Calu3 (cell line): ENCODE measurements at regions not wholly inside any gene's neighbourhood (a gene's known extent, or its start where the extent isn't known, plus 50 kb on each side); places are given as distances from the start of the nearest gene placed in this dataset.
"Not testable (repeated sequence)": the region's sequence is repeated elsewhere in the genome, so short reads cannot be mapped to it uniquely, and the experiment has no call there.

Experiments used
- BruUV-seq: library from RNA; stranded (reverse); fragments of 400-500 nt; replicated peaks from 2 replicates; lab custom pipeline; 2021; lab: Mats Ljungman, UMichigan
- CTCF ChIA-PET: fragments of 300-600 bp; sonication (Branson Sonifier 250); formaldehyde crosslinking; loops from one replicate; lab custom pipeline; 2022; ENCODE audit warnings: antibody characterized with exemption; lab: Charles Lee
- DNase-seq: peaks from one replicate; pipeline ENCODE4 v3.0.0; 2022
- H3K27ac Mint-ChIP-seq: one replicate; pipeline ENCODE4 v1.8.0; 2022; ENCODE audit warnings: mixed read lengths; ENCODE audit not compliant: unreplicated experiment
- H3K27me3 Mint-ChIP-seq: one replicate; pipeline ENCODE4 v1.8.0; 2022; ENCODE audit warnings: mixed read lengths; ENCODE audit not compliant: unreplicated experiment
- H3K36me3 Mint-ChIP-seq: one replicate; pipeline ENCODE4 v1.8.0; 2022; ENCODE audit warnings: mild to moderate bottlenecking, moderate library complexity, mixed read lengths; ENCODE audit not compliant: insufficient read depth, unreplicated experiment
- H3K4me1 Mint-ChIP-seq: one replicate; pipeline ENCODE4 v1.8.0; 2022; ENCODE audit warnings: mild to moderate bottlenecking, low read depth, mixed read lengths; ENCODE audit not compliant: unreplicated experiment
- H3K4me3 Mint-ChIP-seq: one replicate; pipeline ENCODE4 v1.8.0; 2022; ENCODE audit warnings: mild to moderate bottlenecking, low read depth, moderate library complexity, mixed read lengths; ENCODE audit not compliant: unreplicated experiment
- H3K9me3 Mint-ChIP-seq: one replicate; pipeline ENCODE4 v1.8.0; 2022; ENCODE audit warnings: low read depth, mixed read lengths; ENCODE audit not compliant: unreplicated experiment
- intact Hi-C: fragments of 100-400 bp; cut with micrococcal nuclease; formaldehyde crosslinking; loops from one replicate; pipeline ENCODE4 v1.10.0; 2022; ENCODE audit not compliant: unreplicated experiment
- TF ChIP-seq, protein P1 (sequence below): fragments of 200-600 bp; IDR thresholded peaks from one replicate; pipeline ENCODE4 v1.8.0; 2022; ENCODE audit warnings: antibody characterized with exemption; ENCODE audit not compliant: unreplicated experiment

DNA sequence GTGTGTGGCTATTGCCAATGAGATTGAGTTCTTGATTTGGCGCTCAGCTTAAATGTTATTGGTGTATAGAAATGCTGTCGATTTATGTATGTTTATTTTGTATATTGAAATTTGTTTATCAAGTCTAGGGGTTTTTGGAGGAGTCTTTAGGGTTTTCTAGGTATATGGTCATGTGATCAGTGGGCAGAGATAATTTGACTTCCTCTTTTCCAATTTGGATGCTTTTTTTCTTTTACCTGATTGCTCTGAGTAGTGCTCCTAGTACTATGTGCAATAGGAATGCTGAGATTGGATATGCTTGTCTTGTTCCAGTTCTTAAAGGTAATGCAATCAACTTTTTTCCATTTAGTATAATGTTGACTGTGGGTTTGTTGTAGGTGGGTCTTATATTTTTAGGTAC lies 99.8 kb upstream of the PMCH start:
- H3K27me3 Mint-ChIP-seq = no peaks in the 10 kb centered on the region
- TF ChIP-seq, protein P1, sequence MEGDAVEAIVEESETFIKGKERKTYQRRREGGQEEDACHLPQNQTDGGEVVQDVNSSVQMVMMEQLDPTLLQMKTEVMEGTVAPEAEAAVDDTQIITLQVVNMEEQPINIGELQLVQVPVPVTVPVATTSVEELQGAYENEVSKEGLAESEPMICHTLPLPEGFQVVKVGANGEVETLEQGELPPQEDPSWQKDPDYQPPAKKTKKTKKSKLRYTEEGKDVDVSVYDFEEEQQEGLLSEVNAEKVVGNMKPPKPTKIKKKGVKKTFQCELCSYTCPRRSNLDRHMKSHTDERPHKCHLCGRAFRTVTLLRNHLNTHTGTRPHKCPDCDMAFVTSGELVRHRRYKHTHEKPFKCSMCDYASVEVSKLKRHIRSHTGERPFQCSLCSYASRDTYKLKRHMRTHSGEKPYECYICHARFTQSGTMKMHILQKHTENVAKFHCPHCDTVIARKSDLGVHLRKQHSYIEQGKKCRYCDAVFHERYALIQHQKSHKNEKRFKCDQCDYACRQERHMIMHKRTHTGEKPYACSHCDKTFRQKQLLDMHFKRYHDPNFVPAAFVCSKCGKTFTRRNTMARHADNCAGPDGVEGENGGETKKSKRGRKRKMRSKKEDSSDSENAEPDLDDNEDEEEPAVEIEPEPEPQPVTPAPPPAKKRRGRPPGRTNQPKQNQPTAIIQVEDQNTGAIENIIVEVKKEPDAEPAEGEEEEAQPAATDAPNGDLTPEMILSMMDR = no peak
- no peak overlapping the region for H3K27ac Mint-ChIP-seq
- H3K4me1 Mint-ChIP-seq = no peaks in the 10 kb centered on the region
- no peak for DNase-seq
- CTCF ChIA-PET = no interaction called here
- intact Hi-C loops = loop anchor here (10.0 kb wide), 1 partner anchor 353 kb away; no protein-coding TSS in a partner anchor
- peaks cover 5% of the 10 kb centered on the region for H3K36me3 Mint-ChIP-seq
- no peaks in the 10 kb centered on the region for H3K9me3 Mint-ChIP-seq
- no peak overlapping the region for H3K4me3 Mint-ChIP-seq
- no TSS peak for BruUV-seq

DNA sequence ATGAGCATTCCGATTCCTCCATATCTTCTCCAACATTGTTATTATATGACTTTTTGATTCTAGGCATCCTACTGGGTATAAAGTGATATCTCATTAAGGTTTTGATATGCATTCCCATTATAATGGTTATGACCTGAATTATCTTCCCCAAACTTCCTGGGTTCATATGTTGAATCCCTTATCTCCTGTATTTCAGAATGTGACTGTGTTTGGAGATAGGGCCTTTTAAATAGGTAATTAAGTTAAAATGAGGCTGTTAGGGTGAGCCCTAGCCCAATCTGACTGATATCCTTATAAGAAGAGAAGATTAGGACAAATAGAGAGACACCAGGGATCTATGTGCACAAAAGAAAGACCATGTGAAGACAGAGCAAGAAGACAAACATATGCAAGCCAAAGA lies 96.9 kb upstream of the PMCH start:
- Mint-ChIP-seq H3K9me3 (peaks cover 5% of the 10 kb centered on the region), H3K36me3 (no peaks in the 10 kb centered on the region), H3K27ac (no peak overlapping the region), H3K4me1 (no peaks in the 10 kb centered on the region), H3K4me3 (no peak overlapping the region), H3K27me3 (no peaks in the 10 kb centered on the region)
- no peak for DNase-seq
- TF ChIP-seq, protein P1 = no peak
- CTCF ChIA-PET = no interaction called here
- intact Hi-C loops = loop anchor here (10.0 kb wide), 1 partner anchor 350 kb away; no protein-coding TSS in a partner anchor
- BruUV-seq = no TSS peak

DNA sequence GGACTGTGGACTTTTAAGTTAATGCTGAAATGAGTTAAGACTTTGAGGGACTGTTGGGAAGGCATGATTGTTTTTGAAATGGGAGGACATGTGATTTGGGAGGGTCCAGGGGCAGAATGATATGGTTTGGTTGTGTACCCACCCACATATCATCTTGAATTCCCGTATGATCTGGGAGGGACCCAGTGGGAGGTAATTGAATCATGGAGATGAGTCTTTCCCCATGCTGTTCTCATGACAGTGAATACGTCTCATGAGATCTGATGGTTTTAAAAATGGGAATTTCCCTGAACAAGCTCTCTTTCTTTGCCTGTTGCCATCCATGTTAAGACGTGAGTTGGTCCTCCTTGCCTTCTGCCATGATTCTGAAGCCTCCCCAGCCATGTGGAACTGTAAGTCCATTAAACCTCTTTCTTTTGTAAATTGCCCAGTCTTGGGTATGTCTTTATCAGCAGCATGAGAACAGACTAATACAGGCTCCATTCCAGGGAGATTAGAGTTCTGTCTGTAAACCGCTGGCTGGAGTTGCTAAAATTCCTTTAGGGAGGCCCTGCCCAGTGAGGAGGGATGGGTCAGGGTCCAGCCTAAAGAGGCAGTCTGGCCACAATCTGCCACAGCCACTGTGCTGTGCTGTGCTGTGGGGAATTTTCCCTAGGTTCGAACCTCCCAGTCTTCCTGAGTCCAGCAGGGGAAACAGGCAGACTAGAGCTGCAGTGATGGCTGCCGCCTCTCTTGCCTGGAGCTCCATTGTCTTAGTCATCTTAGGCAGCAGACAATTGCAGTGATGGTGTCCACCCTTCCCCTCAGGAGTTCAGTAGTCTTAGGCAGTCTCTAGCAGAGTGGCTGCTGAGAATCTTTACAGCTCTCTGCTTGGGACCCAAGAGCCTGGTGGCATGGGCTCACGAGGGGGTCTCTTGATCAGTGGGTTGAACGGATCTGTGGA lies 94.1 kb upstream of the PMCH start:
- DNase-seq, H3K36me3 Mint-ChIP-seq, H3K27me3 Mint-ChIP-seq, BruUV-seq, H3K4me3 Mint-ChIP-seq, H3K27ac Mint-ChIP-seq, H3K9me3 Mint-ChIP-seq, H3K4me1 Mint-ChIP-seq: not testable (repeated sequence)
- CTCF ChIA-PET = interaction anchor here (1.0 kb wide), 1 partner anchor 9 kb away, joined by 3 read pairs; no protein-coding TSS in a partner anchor
- intact Hi-C loops = loop anchor here (10.0 kb wide), 1 partner anchor 347 kb away; no protein-coding TSS in a partner anchor

DNA sequence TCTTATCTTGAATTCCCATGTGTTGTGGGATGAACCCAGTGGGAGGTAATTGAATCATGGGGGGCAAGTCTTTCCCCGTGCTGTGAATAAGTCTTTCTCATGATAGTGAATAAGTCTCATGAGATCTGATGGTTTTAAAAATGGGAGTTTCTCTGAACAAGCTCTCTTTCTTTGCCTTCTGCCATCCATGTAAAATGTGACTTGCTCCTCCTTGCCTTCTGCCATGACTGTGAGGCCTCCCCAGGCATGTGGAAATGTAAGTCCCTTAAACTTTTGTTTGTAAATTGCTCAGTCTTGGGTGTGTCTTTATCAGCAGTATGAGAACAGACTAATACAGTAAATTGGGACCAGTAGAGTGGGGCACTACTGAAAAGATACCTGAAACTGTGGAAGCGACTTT lies 92.1 kb upstream of the PMCH start:
- peaks cover 10% of the 10 kb centered on the region for H3K9me3 Mint-ChIP-seq
- intact Hi-C loops = loop anchor here (10.0 kb wide), 1 partner anchor 345 kb away; no protein-coding TSS in a partner anchor
- H3K4me3 Mint-ChIP-seq, H3K27me3 Mint-ChIP-seq, H3K27ac Mint-ChIP-seq, DNase-seq, H3K36me3 Mint-ChIP-seq, H3K4me1 Mint-ChIP-seq, BruUV-seq, CTCF ChIA-PET: not testable (repeated sequence)

DNA sequence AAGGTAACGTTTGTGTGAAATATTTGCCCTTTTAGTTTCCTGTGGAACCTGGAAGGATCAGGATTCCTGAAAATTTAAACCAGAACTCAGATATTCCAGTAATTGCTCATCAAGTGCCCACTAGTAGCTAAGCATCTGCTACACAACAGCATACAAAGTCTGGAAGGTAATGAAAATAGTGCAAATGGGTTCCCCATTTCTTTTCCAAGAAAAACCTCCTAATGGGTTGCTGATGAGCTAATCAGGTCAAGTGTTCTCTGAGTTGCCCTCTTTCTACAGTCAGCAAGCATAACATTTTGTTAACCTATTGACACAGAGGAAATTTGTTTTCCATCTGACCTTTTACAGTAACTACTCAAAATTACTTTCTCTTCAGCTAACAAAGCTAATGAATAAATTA lies 83.6 kb upstream of the PMCH start:
- BruUV-seq = no TSS peak
- H3K36me3 Mint-ChIP-seq = no peaks in the 10 kb centered on the region
- H3K4me1 Mint-ChIP-seq = no peaks in the 10 kb centered on the region
- intact Hi-C loops = no loop called here
- H3K27ac Mint-ChIP-seq = no peak overlapping the region
- peaks cover 13% of the 10 kb centered on the region for H3K9me3 Mint-ChIP-seq
- CTCF ChIA-PET = no interaction called here
- no peak for DNase-seq
- no peaks in the 10 kb centered on the region for H3K27me3 Mint-ChIP-seq
- H3K4me3 Mint-ChIP-seq = no peak overlapping the region
- TF ChIP-seq, protein P1 = no peak

DNA sequence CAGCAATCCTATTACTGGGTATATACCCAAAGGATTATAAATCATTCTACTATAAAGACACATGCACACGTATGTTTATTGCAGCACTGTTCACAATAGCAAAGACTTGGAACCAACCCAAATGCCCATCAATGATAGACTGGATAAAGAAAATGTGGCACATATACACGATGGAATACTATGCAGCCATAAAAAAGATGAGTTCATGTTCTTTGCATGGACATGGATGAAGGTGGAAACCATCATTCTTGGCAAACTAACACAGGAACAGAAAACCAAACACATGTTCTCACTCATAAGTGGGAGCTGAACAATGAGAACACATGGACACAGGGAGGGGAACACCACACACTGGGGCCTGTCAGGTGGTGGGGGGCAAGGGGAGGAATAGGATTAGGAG lies 58.1 kb upstream of the PMCH start:
- H3K27ac Mint-ChIP-seq, BruUV-seq, intact Hi-C loops, H3K4me3 Mint-ChIP-seq, H3K9me3 Mint-ChIP-seq, H3K27me3 Mint-ChIP-seq, CTCF ChIA-PET, DNase-seq, H3K4me1 Mint-ChIP-seq, H3K36me3 Mint-ChIP-seq: not testable (repeated sequence)

DNA sequence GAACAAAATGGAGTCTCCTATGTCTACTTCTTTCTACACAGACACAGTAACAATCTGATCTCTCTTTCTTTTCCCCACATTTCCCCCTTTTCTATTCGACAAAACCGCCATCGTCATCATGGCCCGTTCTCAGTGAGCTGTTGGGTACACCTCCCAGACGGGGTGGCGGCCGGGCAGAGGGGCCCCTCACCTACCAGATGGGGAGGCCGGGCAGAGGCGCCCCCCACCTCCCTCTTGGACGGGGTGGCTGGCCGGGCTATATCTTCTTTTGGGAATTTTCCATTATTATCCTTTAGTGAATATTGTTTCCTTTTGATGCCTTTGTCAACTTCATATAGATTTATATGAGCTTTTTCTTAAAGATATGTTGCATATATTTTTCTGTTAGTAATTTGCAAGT lies 53.4 kb upstream of the PMCH start:
- BruUV-seq, H3K4me1 Mint-ChIP-seq, intact Hi-C loops, H3K4me3 Mint-ChIP-seq, H3K27ac Mint-ChIP-seq, H3K36me3 Mint-ChIP-seq, H3K9me3 Mint-ChIP-seq, H3K27me3 Mint-ChIP-seq, DNase-seq, CTCF ChIA-PET: not testable (repeated sequence)
